PC-3 (cell line): ENCODE measurements at regions not wholly inside any gene's neighbourhood (a gene's known extent, or its start where the extent isn't known, plus 50 kb on each side); places are given as distances from the start of the nearest gene placed in this dataset.

ENCODE experiments used
- EZH2 ChIP-seq: fragments of 300-600 bp; sonication (generic); IDR thresholded peaks from one replicate; pipeline ENCODE4 v1.6.1; 2017; ENCODE audit warnings: antibody characterized with exemption, mild to moderate bottlenecking, low read length; ENCODE audit not compliant: unreplicated experiment
- EZH2phosphoT487 ChIP-seq: fragments of 300-600 bp; sonication (generic); IDR thresholded peaks from 2 replicates; pipeline ENCODE4 v1.6.1; 2018; ENCODE audit warnings: mild to moderate bottlenecking, antibody characterized with exemption, low read length, borderline replicate concordance
- TF ChIP-seq, protein P1 (sequence below): fragments of 300-600 bp; sonication (generic); conservative IDR thresholded peaks from 2 replicates; pipeline ENCODE4 v1.5.1; 2017; ENCODE audit warnings: antibody characterized with exemption, low read depth, mild to moderate bottlenecking, low read length

DNA sequence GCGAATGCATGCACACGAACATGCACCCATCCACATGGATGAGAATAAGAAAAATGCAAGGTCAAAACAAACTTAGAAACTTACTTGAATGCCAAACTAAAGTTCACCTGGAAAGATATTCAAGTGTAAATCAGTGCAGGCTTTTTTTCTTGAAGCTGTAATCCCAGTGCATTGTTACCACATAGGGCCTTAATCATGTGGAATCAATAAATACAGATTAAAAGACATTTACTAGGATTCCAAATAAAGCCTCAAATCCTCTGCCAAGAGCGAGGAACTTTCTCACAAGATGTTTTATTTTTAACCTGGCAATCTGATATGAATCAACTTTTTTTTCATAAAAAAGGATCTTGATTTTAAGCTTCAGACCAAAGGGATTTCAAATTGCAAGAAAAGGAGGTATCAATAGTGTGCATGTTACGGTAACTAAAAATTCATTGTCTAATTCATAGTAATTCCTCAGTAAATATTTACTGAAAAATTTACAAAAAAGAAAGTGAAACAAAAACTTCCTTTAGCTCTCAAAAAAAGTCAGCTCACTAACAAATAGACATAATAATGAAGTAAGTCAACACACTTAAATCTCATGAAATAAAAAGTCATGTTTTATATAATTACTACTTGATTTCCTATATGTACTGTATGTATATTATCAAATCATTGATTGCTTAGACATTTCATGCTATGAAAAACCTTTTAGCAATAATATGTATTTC, 978.6 kb downstream of the PLOD2 start:
- TF ChIP-seq EZH2 (no peak), EZH2phosphoT487 (no peak)
- TF ChIP-seq, protein P1, sequence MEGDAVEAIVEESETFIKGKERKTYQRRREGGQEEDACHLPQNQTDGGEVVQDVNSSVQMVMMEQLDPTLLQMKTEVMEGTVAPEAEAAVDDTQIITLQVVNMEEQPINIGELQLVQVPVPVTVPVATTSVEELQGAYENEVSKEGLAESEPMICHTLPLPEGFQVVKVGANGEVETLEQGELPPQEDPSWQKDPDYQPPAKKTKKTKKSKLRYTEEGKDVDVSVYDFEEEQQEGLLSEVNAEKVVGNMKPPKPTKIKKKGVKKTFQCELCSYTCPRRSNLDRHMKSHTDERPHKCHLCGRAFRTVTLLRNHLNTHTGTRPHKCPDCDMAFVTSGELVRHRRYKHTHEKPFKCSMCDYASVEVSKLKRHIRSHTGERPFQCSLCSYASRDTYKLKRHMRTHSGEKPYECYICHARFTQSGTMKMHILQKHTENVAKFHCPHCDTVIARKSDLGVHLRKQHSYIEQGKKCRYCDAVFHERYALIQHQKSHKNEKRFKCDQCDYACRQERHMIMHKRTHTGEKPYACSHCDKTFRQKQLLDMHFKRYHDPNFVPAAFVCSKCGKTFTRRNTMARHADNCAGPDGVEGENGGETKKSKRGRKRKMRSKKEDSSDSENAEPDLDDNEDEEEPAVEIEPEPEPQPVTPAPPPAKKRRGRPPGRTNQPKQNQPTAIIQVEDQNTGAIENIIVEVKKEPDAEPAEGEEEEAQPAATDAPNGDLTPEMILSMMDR, result no peak
